GM19099 (cell line): ENCODE measurements at regions not wholly inside any gene's neighbourhood (a gene's known extent, or its start where the extent isn't known, plus 50 kb on each side); places are given as distances from the start of the nearest gene placed in this dataset.

Experiments
- POLR2A ChIP-seq: IDR thresholded peaks from 3 replicates; pipeline ENCODE4 v1.6.1; 2011; ENCODE audit warnings: low read depth; ENCODE audit not compliant: insufficient read length; ENCODE audit errors: extremely low read depth

DNA sequence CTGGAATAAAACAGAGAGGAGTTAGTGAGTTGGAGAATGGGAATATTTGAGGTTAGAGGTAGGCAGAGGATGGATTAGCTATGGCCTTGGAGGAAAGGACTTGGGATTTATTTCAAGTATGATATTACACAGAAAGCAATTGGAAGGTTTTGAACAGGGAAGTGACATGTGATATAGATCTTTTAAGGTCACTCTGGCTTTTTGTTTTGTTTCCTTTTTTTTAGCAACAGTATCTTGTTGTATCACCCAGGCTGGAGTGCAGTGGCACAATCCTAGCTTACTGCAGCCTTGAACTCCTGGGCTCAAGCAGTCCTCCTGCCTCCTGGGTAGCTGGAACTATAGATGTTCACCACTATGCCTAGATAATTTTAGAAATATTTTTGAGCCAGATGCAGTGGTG lies 190.3 kb downstream of the UTRN start:
- no peak for TF ChIP-seq POLR2A

DNA sequence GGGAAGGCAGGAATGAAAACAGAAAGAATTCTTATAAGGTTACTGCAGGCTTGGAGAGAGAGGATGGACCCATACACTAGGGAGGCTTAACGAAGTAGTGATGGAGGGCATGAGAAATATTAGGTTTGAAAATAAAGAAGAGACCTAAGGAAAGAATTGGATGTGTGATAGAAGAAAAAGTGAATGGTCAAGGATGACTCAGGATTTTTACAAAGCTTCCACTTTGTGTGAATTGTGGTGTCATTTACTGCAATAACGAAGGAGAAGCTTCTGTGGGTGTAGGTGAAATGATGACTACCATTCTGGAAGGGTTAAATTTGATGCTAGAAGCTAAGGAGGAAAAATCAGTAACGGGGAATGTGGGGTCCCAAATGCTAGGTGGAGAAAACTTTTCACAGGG lies 191.2 kb downstream of the UTRN start:
- no peak for TF ChIP-seq POLR2A

DNA sequence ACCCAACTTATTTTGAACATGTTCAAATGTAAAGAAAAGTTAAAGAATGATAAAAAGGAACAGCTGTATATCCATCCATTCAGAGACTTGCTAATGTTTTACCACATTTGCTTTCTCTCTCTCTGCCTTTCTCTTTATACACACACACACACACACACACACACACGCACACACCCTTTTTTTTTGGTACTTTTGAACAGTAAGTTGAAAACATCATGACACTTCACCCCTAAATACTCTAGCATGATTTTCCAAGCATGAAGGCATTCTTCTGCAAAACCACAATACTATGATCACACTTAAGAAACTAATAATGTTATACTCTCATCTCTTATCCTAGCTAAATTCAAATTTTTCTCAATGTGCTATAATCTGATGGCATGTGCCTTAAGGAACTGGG lies 192.3 kb downstream of the UTRN start:
- no peak for TF ChIP-seq POLR2A

DNA sequence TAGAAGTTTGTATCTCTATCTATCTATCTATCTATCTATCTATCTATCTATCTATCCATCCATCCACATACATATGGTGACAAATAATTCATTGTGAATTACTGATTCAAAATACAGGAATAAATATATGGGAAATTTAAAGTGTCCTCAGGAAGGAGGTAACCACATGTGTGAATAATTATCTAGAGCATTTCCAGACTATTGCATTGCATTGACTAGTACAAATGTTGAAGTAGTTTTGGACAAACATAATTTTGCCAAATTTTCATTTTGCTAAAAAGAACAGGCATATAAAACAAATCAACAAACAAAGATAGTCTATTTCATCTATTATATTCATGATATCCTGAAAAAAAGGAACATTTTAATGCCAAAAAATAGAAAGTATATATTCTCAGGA lies 192.7 kb downstream of the UTRN start:
- no peak for TF ChIP-seq POLR2A

DNA sequence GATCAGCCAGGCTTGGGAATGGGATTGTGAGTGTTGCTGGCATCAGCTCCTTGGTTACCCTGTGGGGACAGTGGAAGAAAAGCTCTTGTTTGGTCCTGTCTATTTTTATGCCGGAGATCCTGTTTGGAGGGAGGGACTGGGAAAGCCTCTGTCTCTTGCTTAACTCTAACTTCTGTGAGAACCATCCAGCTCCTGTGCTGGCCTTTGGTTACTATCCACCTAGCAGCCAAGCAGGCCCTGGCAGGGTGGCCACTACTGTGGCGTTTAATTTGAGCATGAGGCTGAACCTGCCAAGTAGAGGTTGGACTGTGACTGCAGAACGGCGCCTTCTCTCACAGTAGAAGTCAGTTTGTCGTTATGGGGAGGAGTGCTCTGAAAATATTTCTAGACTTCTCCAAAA lies 193.3 kb downstream of the UTRN start:
- no peak for TF ChIP-seq POLR2A

DNA sequence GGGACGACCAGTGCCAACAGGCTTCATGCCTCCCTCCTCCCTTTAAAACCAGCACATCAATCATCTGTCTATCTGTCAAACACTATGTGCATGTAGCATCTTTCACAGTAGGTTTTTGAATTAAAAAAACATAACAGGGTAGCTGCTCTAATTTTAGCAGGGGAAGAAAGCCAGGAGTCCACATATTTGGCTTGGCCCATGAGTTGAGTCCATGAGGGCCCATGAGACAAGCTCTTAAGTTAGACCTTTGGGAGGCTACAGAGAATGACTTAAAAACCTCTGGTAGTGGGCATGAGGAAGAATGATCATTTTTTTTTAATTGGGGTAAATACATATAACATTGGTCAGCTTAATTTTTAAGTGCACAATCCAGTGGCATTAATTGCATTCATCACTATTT lies 194.9 kb downstream of the UTRN start:
- no peak for TF ChIP-seq POLR2A

DNA sequence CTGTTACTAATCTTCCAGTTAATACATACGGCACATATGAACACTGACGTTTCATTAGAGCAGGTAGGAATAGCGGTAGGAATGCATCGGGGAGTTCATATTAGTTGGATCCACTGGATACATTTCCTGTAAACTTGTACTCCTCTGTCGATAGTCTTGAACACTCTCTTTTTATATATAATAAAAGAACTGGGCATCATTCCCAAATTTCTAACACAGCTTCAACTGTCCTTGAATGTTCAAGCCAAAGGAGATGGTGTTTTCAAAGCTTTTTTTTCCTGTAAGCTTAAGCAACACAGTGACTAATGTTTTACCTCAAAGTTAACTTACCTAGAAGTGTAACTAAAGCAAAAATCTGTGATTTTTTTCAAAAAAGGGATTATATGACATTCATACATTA lies 195.3 kb downstream of the UTRN start:
- TF ChIP-seq POLR2A, result no peak

DNA sequence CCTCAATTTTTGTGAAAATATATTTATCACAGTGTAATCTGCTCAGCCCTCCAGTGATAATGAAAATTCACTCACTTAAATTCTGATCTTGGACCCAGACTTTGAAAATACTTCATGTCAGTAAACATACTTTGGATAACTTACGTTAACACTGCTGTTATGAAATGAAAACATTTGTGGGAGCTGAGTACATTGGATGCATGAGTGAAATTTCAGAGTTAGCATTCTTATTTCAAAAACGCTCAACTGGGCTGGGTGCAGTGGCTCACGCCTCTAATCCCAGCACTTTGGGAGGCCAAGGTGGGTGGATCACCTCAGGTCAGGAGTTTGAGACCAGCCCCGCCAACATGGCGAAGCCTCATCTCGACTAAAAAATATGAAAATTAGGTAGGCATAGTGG lies 196.4 kb downstream of the UTRN start:
- no peak for TF ChIP-seq POLR2A

DNA sequence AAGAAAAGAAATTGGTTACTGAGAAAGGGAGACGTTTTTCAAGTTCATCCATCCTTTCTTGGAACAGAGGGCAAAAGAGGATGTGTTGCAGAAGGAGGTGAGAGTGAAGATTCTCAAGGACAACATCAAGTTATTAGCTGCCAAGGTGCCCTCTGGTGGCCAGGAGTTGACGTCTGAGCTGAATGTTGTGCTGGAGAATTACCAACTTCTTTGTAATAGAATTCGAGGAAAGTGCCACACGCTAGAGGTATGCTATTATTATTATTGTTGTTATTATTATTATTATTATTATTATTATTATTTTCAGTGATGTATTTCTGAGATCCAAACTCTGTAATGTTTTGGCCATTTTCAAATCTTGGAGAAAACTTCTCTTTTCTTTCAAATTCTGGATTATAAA lies 197.0 kb downstream of the UTRN start:
- TF ChIP-seq POLR2A, result no peak

DNA sequence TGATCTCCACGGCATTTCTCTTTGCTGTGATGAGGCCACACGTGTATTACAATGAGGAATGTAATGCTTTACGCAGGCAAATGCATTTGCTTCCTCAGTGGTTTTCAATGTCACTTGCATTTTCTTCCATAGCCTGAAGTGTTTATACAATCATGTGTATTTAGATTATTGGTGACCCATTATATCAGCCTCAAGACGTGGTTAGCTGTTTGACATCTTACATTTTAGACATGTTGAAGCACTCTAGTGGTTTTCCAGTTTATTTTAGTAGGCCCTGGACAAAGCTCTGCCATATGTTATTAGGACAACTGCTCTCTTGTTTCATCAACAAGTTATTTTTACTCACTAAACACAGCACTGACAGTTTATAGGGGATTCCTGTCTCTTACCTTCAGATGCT lies 200.4 kb downstream of the UTRN start:
- no peak for TF ChIP-seq POLR2A

DNA sequence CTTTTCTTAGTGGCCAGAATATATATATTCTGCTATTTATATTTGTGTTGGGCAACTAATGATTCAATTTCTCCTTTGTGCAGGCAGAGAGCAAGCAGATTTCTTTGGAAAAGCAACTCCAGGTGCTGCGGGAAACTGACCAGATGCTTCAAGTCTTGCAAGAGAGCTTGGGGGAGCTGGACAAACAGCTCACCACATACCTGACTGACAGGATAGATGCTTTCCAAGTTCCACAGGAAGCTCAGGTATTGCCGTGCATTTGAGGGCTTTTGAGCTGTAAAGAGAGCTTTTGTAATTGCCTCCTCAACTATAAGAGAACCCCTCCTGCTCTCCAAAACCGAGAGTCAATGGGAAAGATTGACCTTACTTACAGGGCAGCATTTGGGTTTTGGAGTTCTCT lies 203.5 kb downstream of the UTRN start:
- TF ChIP-seq POLR2A, result no peak

DNA sequence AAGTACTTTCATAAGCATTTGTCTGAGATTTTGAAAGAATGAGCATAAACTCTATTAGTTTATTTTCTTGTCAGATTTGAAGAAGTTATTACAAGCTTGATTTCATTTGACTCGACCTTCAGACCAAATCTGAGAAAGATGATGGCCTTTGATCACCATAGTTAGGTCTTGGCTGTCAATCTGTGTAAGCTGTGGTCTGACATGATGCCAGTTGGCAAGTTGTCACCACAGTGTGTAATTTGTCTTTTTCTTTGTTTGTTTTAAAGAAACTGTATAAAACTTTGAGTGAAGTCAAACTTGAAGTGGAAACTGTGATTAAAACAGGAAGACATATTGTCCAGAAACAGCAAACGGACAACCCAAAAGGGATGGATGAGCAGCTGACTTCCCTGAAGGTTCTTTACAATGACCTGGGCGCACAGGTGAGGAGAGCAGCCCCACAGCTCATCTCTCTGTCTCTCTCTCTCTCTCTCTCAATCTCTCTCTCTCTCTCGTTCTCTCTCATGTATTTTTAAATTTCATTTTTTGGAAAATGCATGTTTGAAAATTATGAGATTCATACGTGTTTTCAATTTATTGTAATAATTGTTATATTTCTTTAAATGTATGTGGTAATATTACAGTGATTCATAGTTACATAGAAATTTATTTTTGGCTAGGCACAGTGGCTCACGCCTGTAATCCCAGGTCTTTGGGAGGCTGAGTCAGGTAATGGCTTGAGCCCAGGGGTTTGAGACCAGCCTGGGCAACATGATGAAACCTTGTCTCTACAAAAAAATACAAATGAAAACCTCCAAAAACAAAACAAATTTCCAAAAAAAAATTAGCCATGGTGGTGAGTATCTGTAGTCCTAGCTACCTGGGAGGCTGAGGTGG lies 208.1 kb downstream of the UTRN start:
- no peak for TF ChIP-seq POLR2A

DNA sequence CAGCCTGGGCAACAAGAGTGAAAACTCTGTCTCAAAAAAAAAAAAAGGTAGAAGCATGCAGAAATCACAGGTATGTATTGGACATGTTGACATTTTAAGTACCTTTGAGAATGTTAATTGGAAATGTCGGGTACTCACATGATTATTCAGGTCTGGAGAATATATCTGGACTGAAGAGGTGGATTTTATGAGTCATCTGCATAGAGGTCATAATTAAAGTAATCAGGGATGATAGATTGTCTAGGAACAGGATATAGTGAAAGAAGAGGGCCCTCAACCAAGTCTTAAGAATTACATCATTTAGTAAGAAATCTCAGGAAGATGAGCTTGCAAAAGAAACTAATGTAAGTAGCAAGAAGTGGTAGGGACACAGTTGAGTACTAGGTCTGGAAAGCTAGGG lies 212.5 kb downstream of the UTRN start:
- no peak for TF ChIP-seq POLR2A

DNA sequence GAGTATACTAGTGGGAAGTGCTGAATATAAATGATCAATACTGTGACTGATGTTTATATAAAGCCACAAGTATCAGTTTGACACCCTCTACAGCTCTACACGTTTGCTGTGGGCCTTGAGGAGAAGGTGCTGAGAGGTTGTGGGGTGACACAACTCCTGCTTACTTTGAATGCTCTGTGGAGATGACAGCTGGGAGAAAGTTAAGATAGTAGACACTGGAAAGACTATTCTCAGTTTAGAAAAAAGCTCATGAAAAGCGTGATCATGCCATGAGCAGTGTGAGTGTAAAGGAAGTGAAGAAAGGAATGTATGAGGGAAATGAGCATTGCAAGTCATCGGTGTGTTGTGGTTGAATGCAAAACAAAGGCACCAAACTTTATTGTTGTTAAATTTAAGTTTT lies 215.8 kb downstream of the UTRN start:
- no peak for TF ChIP-seq POLR2A

DNA sequence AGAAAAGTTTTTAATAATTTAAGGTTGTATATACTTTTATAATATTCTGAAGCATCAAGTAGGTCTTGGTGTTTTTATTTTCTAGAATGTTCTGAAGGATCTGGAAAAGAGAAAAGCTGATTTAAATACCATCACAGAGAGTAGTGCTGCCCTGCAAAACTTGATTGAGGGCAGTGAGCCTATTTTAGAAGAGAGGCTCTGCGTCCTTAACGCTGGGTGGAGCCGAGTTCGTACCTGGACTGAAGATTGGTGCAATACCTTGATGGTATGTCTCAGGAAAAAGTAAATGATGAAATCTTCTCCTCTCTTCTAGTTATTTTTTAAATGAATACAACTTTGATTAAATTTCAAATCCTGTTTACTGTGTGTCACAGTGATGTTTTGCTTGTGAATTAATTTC lies 225.7 kb downstream of the UTRN start:
- no peak for TF ChIP-seq POLR2A

DNA sequence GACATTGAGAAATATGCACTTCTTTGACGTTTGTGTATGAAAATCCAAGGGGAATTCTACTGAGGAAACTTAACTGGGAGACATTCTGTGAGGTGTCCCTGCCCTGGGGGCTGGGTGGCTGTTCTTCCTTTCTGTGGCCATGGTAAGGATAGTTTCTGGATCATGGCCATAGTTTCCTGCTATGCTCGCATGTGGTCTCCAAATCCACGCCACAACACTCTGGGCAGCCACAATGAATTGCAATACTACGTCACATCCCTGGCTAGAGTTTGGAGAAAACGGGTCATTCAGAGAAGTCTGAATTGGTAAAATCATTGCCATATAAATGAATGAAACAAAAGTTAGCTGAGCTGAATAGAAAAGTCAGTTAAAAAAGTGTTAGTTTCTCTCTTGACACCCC lies 230.6 kb downstream of the UTRN start:
- TF ChIP-seq POLR2A, result no peak

DNA sequence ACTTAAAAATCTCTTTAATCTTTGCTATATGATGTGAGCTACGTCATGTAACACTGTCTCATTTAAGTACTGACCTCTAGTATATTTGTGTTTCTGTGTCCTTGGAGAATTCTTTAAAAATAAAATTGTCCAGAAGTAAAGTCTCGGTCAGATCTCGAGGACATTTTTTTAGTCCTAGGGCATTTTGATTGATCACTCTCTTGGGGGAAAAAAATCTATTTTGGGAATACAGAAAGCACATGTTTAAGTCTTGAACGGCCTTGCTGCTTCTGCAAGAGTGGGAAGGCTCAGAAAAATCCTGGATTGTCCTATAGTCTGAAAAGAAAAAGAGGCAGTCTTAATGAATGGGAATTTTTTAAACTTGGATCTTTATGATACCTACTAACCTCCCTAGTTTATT lies 234.3 kb downstream of the UTRN start:
- no peak for TF ChIP-seq POLR2A
